Prostate gland (tissue), 2 donors: ENCODE measurements at regions not wholly inside any gene's neighbourhood (a gene's known extent, or its start where the extent isn't known, plus 50 kb on each side); places are given as distances from the start of the nearest gene placed in this dataset.
"Not testable (repeated sequence)": the region's sequence is repeated elsewhere in the genome, so short reads cannot be mapped to it uniquely, and the experiment has no call there.

ENCODE experiments used
- CTCF ChIP-seq, 4 experiments: fragments of 200-600 bp in 2 of 4; fragments of 450-650 bp in 2 of 4; sonication (generic) in 2 of 4; IDR thresholded peaks; 1 replicate in 3 of 4; 2 replicates in 1 of 4; pipeline ENCODE4 v1.5.1; 2016 to 2019; ENCODE audit warnings: antibody characterized with exemption in 4 of 4, mild to moderate bottlenecking in 2 of 4, moderate library complexity in 2 of 4
- POLR2A ChIP-seq: fragments of 450-650 bp; IDR thresholded peaks from one replicate; pipeline ENCODE4 v1.6.1; 2016; ENCODE audit warnings: antibody characterized with exemption, mild to moderate bottlenecking
- POLR2AphosphoS5 ChIP-seq: sonication (generic); formaldehyde crosslinking; IDR thresholded peaks from one replicate; pipeline ENCODE4 v1.6.1; 2017; ENCODE audit warnings: antibody characterized with exemption

- not testable (repeated sequence) for TF ChIP-seq CTCF (IDR thresholded peaks at IDR 0.05); POLR2A; POLR2AphosphoS5
Measured at GRCh38 chr4:181811550-181811949, 431.7 kb upstream of the TENM3 start.
